HG02678 (cell line): ENCODE measurements at regions not wholly inside any gene's neighbourhood (a gene's known extent, or its start where the extent isn't known, plus 50 kb on each side); places are given as distances from the start of the nearest gene placed in this dataset.
"Not testable (repeated sequence)": the region's sequence is repeated elsewhere in the genome, so short reads cannot be mapped to it uniquely, and the experiment has no call there.

ENCODE experiments used
- ATAC-seq: cut with Tn5 transposase; IDR thresholded peaks from one replicate; pipeline ENCODE4 v1.9.1; 2021; ENCODE audit warnings: mild to moderate bottlenecking, moderate library complexity; ENCODE audit not compliant: unreplicated experiment

DNA sequence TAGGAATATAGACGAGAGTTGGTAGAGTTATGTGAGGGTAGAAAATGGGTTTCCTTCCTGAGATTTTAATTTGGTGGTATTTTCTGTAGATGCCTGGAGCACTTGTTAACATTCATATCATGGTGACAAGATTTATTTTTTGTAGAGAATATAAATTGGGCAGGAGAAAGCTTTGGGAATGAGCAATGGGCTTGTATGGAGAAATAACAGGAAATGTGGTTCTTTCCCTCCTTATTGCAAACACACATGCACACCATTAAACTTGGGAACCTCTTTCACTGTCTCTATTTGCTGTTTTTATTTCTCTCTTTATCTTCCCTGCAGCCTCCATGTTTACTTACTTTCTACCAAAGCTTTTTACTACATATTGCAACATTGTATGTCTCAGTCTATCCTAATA, 1653.6 kb downstream of the OLFM4 start:
- no peak for ATAC-seq

DNA sequence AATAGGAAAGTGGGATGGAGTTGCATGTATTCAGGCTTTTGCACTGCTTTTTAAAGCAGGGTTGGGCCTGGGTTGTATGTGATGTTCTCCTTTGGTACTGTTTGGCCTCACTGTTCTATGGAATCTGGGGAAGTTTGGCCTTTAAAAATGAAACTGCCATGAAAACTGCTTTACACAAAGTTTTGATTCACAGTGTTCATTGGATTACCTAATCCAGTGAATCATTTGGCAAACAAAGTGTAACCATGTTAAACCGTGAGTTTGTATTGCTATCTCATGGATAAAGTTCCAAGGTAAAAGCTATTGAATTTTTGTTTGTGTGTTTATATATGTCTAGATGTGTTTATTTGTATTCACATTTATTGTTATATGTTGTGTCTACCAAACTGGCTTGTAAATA, 1658.6 kb downstream of the OLFM4 start:
- no peak for ATAC-seq

DNA sequence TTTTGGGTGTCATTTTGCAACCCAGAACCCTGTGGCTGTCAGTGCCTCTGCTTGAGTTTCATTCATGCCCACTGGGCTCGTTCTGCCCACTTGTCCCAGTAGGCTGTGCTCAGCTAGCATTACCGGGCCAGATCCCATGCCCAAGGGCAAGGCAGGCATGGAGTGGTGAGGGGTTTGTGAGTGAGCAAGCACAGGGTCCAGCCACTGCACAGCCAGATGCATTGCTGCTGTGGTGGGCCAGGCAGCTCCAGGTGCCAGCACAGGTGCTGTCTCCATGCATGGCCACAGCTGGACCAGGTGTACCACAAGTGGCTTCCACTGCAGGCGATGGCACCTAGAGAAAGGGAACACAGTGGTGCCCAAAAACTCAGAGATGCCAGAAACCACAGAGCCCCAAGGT, 1671.2 kb downstream of the OLFM4 start:
- ATAC-seq: no peak

DNA sequence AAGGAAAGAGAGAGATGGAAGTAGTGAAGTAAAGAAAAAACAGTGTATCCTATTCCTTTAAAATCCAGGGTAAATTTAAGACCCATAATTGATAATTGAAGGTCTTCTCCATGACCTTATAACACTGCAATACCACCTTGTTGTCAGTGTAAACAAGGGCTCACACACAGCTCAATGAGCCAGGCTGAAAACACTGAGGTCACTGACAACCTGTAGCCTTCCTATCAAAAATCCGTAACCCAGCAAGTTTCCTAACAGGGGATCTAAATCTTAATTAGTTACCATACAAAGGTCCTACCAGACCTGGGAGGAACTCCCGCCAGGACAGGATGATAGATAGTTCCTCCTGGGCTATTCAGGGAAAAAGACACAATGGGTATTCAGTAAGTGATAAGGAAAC, 1677.1 kb downstream of the OLFM4 start:
- ATAC-seq: no peak

DNA sequence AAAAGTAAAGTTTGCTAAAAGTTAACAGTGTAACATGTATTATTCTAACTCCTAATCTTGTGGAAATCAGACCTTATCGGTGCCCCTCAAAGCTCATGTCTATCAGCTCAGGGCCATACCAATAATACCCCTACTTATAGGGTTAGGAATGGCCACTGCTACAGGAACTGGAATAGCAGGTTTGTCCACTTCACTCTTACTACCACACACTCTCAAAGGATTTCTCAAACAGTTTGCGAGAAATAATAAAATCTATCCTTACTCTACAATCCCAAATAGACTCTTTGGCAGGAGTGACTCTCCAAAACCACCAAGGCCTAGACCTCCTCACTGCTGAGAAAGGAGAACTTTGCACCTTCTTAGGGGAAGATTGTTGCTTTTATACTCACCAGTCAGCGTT, 1677.7 kb downstream of the OLFM4 start:
- ATAC-seq: no peak

DNA sequence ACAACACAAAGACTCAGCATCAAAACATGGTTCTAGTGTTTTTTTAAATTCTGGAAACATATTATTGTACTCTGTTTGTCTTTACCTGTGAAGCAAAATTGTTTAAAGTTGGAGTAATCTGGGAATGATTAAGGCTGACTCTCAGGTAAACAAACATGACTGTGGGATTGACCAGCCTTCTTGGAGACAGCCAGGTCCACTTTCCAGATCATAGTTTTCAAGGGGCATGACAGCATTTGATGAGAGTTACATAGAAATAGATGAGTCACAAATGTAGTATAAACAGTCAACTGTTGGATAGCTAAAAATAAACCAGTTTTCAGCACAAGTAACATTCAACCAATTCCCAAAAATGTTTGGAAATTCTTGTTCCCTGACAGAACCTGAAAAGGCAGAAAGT, 1680.9 kb downstream of the OLFM4 start:
- ATAC-seq: no peak

DNA sequence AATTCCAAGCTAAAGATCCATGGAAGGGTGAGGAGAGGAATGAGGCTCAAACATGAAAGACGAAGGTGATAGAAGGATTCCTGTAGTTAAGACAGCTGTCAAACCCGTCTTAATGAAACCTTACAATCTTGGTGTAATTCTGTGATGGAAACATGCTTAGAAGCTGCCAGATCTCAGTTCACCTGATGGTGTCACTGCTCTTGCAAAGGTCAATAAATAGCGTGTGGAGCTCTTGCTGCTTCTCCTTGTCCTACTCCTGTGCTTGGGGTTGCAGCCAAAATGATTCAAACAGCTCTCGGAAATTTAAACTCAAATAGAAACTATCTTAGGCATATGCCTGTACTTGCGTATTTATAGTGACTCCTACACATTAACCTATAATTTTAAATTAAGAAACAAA, 1705.0 kb downstream of the OLFM4 start:
- no peak for ATAC-seq

DNA sequence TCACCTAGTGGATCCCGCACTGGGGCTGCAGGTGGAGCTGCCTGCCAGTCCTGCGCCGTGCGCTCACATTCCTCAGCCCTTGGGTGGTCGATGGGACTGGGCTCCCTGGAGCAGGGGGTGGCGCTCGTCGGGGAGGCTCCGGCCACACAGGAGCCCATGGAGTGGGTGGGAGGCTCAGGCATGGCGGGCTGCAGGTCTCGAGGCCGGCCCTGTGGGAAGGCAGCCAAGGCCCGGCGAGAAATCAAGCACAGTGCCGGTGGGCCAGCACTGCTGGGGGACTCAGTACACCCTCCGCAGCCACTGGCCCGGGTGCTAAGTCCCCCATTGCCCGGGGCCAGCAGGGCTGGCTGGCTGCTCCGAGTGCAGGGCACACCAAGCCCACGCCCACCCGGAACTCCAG, 1708.6 kb downstream of the OLFM4 start:
- ATAC-seq: not testable (repeated sequence)

DNA sequence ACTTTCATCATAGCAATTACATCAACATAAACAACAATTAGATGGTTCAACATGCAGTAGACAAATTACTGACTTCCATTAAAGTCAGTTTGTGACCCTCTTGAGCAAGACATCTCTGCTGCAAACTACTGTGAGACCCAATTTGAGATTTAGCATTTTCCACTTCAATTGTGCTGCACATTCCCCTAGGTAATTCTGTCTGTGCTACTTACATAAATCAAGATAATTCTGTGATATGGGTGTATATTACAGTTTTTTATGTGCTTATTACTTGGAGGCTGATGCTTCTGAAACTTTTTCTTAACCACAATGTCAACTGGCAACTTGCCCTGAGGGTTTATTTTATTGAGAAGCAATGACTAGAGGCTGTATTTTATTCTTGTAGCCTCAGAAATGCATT, 1714.4 kb downstream of the OLFM4 start:
- ATAC-seq: no peak

DNA sequence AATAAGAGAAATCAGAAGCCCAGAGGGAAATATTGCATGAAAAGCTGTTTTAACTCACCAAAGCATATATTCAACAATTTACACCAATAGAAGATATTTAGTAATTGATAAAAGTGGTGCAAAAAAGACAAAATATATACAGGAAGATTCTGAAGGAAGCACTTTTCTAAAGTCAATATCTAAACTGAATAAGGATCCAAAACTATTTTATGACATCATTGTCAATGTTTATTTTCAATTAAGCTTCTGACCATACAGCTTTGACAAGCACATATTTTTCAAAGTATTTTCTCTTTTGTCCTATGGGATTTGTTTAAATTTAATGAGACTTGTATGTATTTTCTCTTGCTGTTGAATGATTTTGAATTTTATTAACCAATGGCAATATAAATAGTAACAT, 1716.1 kb downstream of the OLFM4 start:
- no peak for ATAC-seq

DNA sequence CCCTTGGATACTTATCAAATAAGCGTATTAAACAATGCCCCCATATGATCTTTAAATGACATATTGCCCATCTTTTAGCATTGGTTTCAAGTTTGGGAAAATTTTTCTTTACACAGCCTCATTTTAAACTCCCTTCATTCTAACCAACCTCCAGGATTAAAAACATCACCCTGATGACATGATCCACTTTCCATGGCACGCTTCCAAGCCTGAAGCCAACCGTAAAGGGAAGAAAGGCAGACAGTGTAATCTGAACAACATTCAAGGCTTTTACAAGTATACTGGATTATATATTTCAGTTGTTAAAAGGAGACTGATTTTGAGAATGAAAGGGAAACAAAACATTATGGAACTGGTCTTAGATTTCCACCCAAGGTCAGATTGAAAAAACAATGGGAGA, 1721.9 kb downstream of the OLFM4 start:
- ATAC-seq: no peak

DNA sequence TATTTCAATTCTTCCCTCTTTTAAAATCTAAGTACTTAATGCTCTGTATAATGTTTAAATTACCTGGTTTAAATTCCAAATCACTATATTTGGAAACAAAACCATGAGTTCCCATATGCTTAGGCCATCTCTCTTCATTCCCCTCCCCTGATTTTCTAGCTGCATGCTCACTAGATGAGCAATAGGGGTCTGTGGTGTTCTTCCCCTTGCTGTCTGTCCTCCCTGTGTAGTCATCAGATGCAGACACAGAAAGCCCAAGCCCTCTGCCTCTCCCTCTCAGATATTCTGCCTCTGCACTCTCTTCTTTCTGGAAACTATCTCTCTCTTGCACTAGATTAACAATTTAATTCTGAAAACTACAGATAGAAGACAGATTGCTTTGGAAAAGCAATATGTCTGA, 1730.2 kb downstream of the OLFM4 start:
- no peak for ATAC-seq

DNA sequence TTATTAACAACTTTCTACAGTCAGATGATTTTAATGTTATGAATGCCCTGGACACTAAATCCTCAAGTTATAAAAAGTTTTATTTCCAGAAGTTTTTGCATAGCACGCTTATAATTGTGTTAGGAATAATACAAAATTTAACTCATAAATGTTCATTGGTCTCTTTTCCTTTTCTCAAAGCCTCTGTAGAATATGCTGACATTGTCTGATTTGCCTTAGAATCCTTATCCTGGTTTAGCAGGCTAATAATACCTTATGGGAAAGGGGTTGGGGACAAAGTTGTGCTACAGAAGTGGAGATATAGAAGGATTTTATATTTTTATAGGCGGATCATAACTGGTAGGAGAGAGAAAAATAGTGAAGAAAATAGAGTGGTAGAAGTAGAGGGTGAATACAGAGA, 1739.6 kb downstream of the OLFM4 start:
- no peak for ATAC-seq

DNA sequence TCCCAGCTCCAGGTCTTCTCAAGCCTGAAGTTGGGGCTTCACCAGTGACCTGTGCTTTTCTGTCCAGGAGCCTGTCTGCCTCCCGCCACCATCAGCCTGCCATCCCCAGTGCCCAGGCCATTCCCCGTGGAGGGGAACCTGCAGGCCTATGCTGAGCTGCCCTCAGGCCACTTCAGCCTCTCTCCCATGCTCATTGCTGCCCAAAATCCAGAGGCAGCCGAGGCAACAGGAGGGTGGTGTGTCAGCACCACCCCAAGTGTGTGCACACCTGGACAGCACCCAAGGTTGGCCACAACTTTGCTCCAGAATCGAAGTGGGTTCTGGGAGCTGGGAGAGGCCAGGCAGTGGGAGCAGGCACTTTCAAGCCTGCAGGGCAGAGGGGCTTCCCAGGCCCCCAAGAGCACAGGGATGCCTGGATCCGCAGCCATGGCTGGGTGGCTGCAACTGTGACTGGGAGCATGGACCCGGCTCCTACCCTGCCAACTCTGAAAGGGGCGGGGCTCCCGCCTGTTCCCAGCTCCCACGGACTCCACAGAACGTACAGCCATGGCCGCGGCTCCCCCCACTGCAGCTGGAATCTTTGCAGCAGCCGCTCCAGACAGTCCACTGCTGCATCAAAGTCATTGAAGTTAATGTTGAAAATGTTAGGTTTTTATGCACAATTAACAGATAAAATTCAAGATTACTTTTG, 1747.0 kb downstream of the OLFM4 start:
- ATAC-seq: no peak

DNA sequence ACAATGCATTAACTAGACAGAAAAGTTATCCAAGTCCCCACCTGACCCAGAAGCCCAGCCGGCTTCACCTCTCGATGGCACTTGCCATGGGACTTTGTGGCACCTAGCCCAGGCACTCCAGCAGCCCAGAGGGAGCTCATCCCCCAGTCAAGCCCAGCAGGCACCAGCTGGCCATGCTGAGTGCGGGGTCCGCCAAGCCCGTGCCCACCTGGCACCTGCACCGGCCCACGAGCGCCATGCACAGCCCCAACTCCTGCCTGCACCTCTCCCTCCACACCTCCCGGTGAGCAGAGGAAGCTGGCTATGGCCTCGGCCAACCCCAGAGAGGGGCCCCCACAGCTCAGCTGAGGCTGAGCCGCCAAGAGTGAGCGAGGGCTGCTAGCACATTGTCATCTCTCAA, 1759.1 kb downstream of the OLFM4 start:
- no peak for ATAC-seq

DNA sequence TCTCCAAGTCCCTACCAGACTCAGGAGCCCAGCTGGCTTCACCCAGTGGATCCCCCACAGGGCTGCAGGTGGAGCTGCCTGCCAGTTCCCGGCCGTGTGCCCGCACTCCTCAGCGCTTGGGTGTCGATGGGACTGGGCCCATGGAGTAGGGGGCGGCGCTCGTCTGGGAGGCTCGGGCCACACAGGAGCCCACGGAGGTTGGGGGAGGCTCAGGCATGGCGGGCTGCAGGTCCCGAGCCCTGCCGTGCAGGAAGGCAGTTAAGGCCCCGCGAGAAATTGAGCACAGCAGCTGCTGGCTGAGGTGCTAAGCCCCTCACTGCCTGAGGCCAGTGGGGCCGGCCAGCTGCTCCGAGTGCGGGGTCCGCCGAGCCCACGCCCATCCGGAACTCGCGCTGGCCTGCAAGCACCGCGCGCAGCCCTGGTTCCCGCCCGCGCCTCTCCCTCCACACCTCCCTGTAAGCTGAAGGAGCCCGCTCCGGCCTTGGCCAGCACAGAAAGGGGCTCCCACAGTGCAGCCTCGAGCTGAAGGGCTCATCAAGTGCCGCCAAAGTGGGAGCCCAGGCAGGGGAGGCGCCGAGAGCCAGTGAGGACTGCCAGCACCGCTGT, 1771.1 kb downstream of the OLFM4 start:
- ATAC-seq: no peak

DNA sequence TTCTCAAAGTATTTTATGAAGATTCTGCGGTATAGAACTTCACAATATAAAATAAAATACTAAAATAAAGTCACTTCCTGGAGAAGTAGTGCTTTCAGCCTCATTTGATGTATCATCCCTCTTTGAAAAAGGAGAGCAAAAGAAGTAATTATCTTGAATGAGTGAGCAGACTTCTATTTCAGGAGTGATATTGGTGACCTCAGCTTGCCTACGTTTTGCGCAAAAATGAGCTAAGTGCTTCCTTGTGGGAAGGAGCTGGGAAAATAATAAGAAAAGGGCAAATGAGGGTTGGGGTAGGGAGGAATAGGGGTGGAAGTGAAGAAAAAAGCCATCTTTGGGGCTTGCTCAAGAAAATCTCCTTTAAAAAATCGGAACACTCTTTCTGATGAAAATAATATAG, 1773.6 kb downstream of the OLFM4 start:
- ATAC-seq: no peak

DNA sequence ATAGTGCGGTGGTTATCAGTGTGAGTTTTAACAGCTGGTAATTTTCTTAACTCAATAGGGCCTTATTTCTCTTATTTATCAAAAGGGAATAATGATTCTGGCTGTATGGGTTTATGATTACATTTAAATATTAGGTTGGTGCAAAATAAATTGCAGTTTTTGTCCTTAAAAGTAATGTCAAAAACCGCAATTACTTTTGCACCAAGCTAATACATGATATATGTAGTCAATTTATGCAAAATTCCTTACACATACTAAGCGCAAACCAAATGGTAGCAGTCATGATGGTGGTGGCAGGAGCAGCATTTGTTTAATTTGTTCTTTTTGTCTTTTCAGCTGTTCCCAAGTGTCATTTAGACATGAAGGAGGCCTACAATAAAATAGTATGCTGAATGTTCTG, 1777.1 kb downstream of the OLFM4 start:
- no peak for ATAC-seq

DNA sequence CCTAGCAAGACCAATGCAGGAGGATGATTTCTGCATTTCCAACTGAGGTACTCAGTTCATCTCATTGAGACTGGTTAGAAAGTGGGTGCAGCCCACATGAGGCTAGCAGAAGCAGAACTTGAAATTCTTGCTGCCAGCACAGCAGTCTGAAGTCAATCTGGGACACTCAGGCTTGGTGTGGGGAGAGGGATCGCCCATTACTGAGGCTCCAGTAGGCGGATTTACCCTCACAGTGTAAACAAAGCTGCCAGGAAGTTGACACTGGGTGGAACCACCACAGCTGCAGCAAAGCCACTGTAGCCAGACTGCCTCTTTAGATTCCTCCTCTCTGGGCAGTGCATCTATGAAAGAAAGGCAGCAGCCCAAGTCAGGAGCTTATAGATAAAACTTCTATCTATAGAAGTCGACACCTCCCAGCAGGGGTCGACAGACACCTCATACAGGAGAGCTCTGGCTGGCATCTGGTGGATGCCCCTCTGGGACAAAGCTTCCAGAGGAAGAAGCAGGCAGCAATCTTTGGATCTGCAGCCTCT, 1793.4 kb downstream of the OLFM4 start:
- not testable (repeated sequence) for ATAC-seq

DNA sequence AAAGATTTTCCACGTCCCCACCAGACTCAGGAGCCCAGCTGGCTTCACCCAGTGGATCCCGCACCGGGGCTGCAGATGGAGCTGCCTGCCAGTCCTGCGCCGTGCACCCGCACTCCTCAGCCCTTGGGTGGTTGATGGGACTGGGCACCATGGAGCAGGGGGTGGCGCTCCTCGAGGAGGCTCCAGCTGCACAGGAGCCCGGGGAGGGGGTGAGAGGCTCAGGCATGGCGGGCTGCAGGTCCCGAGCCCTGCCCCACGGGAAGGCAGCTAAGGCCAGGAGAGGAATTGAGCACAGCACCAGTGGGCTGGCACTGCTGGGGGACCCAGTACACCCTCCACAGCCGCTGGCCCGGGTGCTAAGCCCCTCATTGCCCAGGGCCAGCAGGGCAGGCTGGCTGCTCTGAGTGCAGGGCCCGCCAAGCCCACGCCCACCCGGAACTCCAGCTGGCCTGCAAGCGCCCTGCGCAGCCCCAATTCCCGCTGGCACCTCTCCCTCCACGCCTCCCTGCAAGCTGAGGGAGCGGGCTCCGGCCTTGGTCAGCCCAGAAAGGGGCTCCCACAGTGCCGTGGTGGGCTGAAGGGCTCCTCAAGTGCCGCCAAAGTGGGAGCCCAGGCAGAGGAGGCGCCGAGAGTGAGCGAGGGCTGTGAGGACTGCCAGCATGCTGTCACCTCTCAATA, 1800.9 kb downstream of the OLFM4 start:
- not testable (repeated sequence) for ATAC-seq

DNA sequence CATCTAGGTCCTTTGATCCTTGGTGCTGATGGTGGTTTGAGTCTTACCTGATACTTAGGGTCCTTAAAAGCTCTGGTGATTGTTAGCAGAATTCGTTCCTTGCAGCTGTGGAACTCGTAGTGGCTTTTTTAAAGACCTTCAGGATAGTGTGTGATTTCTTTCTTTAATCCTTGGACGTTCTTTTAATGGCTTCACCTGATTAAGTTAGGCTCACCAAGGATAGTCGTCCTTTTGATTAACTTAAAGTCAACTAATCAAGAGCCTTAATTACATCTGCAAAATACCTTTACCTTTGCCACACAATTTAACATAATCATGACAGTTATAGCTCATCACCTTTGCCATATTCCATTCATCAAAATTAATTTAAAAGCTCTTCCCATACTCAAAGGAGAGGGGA, 1807.7 kb downstream of the OLFM4 start:
- no peak for ATAC-seq

DNA sequence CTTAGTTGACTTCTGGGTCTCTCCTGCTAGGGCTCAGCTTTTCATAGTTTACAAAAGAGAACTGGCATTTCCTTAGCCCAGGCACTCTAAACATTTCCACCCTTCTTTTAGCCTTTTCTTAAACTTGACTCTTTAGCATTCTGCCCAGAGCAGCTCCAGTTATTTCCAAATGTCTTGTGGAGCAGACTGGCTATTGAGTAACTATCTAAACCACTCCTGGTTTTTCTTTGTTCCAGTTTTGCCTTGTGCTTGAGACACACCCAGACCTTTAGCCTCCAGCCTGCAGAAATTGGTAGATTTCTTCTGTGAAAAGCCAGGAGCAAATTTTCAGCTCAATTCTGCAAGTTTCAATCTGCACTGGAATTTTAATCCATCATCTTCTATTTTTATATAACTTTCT, 1813.1 kb downstream of the OLFM4 start:
- ATAC-seq: no peak
